GM04503 (cell line): ENCODE measurements at regions not wholly inside any gene's neighbourhood (a gene's known extent, or its start where the extent isn't known, plus 50 kb on each side); places are given as distances from the start of the nearest gene placed in this dataset.

ENCODE experiments used
- DNase-seq: peaks from one replicate; pipeline ENCODE4 v3.0.0-alpha.2; 2012; ENCODE audit warnings: low read depth

GRCh38 chr4:54992266-54992665 is 133.1 kb downstream of the KDR start:
- no peak for DNase-seq

- DNase-seq: no peak
These were observed 136.7 kb downstream of the KDR start for GRCh38 chr4:54988655-54989054.

GRCh38 chr4:54986095-54986846 is 139.1 kb downstream of the KDR start:
- no peak for DNase-seq

GRCh38 chr4:54976682-54977081 is 148.7 kb downstream of the KDR start:
- DNase-seq: no peak

DNA sequence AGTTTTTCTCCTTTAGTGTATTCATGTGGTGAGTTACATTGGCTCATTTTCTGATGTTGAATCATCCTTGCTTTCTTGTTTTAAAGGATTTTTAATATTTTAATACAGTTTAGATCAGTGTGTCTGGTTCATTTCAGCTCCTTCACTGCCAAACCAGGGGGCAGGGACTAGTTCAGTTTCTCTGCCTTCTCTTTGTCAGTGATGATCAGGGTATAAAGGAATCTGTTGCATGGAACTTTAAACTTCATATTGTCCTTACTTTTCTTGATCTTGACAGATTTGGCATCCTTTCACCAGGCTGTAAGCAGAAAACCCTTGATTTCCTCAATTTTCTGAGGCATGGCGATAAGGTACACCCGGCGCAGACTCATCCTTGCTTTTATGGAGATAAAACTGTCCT is 149.4 kb downstream of the KDR start:
- no peak for DNase-seq

- DNase-seq: no peak
These were observed 151.6 kb downstream of the KDR start for GRCh38 chr4:54973784-54974183.

GRCh38 chr4:54971474-54971950 is 153.9 kb downstream of the KDR start:
- DNase-seq: peak; percentile 8

DNA sequence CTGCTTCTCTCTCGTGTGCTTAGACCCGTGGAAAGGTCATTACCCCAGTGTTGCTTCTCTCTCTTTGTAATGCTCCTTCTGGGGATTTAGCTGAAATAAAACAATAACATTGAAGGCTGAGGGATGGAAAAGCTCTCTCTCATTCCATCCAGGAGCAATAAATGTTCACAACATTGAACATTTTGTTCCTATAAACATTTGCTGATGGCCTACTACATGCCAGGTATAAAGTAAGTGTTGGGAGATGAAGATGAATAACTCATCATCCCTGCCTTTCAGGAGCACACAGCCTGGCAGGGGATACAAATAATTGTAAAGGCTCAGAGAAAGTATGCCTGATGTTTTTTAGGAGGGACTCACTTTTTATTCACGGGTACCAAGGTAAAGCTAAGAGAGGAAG is 158.1 kb downstream of the KDR start:
- DNase-seq: no peak

DNA sequence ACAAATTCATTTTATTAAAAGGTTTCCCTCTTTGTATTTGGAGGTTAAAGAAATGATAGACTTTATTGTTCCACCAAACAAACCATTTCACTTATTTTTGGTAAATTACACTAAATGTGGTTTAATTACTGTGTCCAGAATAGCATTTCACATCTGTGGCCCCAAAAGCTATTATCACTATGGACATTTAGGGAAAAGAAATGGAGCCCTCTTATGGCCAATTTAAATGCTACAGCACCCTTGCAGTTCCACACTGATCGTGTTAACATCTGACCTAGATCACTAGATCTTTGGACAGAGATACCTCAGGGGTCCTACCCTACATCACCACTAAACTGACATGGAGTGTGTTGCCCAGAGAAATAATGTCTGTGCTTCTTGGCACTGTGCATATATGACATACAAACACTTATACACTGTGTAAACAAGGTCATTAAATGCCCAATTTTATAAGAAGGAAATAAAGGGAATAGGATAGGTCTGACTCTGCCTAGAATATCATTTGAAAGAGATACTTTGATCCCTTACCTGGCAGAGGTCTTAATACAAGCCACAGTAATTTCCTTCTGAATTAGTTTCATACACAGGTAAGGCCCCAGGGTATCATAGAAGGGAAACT is 163.9 kb downstream of the KDR start:
- DNase-seq: no peak

DNA sequence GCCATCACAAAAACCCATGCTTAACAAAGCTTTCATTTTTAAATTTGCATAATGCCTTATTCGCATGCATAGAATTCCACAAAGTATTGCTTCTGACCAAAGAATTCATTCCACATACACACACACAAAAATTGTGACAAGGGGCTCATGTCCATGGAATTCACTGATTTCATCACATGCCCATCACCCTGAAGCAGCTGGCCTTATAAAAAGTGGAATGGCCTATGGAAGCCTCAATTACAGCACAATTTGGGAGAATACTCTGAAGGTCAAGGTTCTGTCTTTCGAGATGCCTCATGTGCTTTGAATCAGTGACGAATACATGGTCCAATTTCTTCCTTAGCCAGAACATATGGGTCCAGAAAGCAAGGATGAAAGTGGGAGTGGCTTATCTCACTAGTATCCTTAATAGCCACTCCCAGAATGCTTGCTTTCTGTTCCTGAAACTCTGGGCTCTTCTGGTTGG is 165.7 kb downstream of the KDR start:
- DNase-seq: peak; percentile 99

DNA sequence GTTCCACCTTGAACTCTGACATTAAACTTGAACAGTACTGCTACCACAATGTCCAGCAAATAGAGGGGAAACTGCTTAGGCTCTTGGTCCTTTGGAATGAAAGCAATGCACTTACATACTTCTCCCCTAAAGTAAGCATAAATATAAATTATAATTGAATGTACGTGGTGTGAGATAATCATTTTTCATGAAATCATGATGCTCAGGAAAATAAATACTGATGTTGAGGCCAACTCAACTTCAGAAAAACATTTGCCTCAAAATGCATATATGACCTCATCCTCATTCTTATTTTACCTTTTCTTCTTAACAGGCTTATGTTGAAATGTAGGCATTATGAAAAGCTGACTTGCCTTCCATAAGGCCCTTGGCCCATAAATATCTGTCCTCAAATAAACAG is 166.3 kb downstream of the KDR start:
- DNase-seq: no peak

GRCh38 chr4:54958236-54958635 is 167.2 kb downstream of the KDR start:
- DNase-seq: no peak

GRCh38 chr4:54954656-54955388 is 170.6 kb downstream of the KDR start:
- no peak for DNase-seq

- DNase-seq: no peak
These were observed 178.7 kb downstream of the KDR start for GRCh38 chr4:54946741-54947140.

GRCh38 chr4:54945838-54946237 is 179.6 kb downstream of the KDR start:
- no peak for DNase-seq

GRCh38 chr4:54942721-54943120 is 182.7 kb downstream of the KDR start:
- no peak for DNase-seq

DNA sequence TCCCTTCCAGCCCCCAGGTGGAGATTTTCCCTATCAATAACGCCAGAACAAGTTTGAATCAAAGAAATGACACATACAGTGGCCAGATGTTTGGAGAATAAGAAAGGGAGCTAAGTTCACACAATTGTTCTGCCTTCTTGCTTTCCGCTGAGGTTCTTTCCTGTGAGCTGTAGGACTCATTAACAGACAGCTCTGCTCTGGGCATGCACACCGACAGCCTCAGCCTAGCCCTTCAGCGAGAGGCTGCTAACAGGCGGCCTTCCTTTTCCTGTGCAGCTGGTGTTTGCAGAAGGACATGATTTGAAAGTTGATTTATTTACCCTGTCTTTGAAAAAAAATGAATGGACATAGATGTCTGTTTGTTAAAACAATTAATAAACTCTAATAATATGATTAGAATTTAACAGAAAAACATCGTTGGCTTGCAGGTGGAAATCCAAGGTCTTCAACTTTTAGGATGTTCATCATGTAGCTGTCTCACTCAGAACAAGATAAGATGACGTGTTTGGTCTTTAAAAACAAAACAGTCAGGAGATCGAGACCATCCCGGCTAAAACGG is 183.3 kb downstream of the KDR start:
- no peak for DNase-seq

DNA sequence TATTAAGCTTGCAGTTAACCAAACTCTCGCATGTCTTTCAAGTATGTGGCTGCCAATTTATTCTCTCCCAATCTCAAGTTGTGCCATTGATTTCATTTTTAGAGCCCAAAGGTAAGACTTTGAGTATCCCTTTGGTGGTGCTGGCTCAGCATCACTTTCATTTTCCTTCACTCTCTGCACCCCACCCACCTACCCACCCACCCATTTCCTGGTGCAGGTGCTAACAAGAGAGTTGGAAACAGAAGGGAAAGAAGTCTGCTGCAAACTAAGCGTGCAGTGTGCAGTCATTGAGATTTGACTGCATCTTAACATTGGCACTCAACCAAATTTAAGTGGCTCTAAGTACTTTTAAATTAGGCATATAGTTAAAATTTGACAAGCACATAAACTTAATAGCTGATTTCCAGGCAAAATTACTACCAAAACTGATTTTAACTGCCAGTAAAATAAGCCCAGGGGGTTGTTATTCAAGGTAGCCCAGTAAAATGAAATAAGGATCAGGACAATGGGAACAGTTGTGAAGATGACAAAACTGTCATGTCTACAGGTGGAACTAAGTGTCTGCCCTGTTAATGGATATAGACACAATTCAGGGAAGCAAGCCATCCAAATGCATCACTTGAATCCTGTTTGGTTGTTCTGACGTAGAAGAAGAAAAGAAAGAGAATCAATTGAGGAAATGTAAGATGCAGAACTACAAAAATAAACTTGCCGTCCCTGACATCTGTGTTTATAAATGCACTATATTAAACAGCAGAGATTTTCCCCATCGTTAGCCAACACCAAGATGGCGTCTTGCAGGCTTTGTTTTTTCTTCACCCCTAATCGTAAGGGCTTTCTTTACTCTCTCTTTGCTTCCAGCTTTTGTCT is 184.2 kb downstream of the KDR start:
- no peak for DNase-seq

DNA sequence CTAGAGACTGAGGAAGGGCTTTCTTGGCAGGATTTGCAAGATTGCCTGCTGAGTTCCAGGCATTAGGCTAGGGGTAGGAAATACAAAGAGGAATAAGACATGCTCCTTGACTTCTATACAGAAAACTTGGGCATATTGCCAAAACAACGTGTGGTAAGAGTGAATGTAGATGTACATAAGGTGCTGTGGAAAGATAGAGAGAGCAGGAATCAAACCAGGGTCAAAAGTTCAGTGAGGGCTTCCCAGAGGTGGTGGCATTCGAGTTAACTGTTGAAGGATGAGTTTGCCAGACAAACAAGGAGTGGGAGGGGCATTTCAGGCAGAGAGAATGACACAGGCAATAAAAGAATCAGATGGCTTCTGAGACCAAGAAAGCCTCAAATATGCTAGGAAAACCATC is 187.9 kb downstream of the KDR start:
- DNase-seq: no peak

DNA sequence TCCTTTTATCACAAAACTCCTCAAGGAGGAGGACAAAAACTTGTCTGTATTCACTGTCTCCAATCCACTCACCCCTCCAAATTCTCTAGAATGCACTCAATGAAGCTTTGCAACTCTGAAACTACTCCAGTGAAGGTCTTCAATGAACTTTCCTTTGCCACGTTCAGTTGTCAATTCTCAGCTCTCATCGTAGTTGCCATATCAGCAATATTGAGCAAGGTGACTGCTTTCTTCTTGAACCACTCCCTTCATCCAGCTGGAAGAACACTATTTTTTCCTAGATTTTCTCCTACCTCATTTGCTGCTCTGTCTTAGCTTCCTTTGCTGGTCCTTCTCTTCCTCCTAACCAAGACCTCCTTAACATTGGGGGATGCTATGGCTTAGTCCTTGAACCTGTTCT is 191.8 kb downstream of the KDR start:
- no peak for DNase-seq

GRCh38 chr4:54930226-54930625 is 195.2 kb downstream of the KDR start:
- peak; percentile 44 for DNase-seq

DNA sequence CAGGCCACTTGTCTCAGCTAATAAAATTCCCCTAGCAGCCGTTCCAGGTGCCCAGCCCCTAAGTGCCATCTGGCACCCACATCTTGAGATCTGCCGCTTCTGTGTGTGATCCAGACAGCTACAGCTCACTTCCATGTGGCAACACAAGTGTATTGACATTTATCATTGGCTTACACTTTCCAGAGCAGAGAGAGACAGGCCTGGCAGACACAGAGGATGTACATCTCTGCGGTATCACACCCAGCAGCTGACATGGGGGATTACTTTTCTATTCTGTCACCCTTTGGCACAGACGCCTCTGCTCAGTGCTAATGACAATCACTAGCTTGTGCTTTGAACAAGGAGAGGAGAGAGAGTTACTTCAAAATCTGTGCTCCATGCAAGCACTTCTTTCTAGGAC is 195.9 kb downstream of the KDR start:
- DNase-seq: no peak
